H9 (cell line): ENCODE measurements at regions not wholly inside any gene's neighbourhood (a gene's known extent, or its start where the extent isn't known, plus 50 kb on each side); places are given as distances from the start of the nearest gene placed in this dataset.

Source experiments
- DNase-seq: peaks from one replicate; pipeline ENCODE4 v3.0.0-alpha.2; 2017
- H2AFZ ChIP-seq: one replicate; pipeline ENCODE4 v1.6.1; 2013; ENCODE audit warnings: mild to moderate bottlenecking, low read length, control low read depth, moderate library complexity
- H2AK5ac ChIP-seq: 2 replicates; pipeline ENCODE4 v1.6.1; 2013; ENCODE audit warnings: low read length, control low read depth, mixed read lengths; ENCODE audit not compliant: insufficient read length
- H2BK120ac ChIP-seq: one replicate; pipeline ENCODE4 v1.6.1; 2013; ENCODE audit warnings: low read depth, mild to moderate bottlenecking, low read length, control low read depth, inconsistent platforms; ENCODE audit not compliant: poor library complexity, severe bottlenecking
- H2BK12ac ChIP-seq: 2 replicates; pipeline ENCODE4 v1.6.1; 2013; ENCODE audit warnings: low read length, control low read depth, mixed read lengths, low read depth; ENCODE audit not compliant: insufficient read length
- H2BK15ac ChIP-seq: 2 replicates; pipeline ENCODE4 v1.6.1; 2013; ENCODE audit warnings: low read depth, low read length, control low read depth
- H2BK20ac ChIP-seq: one replicate; pipeline ENCODE4 v1.6.1; 2013; ENCODE audit warnings: low read depth, mild to moderate bottlenecking, low read length, control low read depth, inconsistent platforms; ENCODE audit not compliant: poor library complexity, severe bottlenecking
- H2BK5ac ChIP-seq: 2 replicates; pipeline ENCODE4 v1.6.1; 2013; ENCODE audit warnings: low read length, control low read depth, mixed read lengths; ENCODE audit not compliant: insufficient read length
- H3K14ac ChIP-seq: 2 replicates; pipeline ENCODE4 v1.6.1; 2013; ENCODE audit warnings: low read length, control low read depth; ENCODE audit not compliant: insufficient read depth
- H3K18ac ChIP-seq: 2 replicates; pipeline ENCODE4 v1.6.1; 2013; ENCODE audit warnings: low read depth, mild to moderate bottlenecking, mixed read lengths, low read length, control low read depth; ENCODE audit not compliant: insufficient read length
- H3K23ac ChIP-seq: 2 replicates; pipeline ENCODE4 v1.6.1; 2013; ENCODE audit warnings: low read length, control low read depth, mixed read lengths, low read depth; ENCODE audit not compliant: insufficient read length
- H3K23me2 ChIP-seq: 2 replicates; pipeline ENCODE4 v1.6.1; 2013; ENCODE audit warnings: low read depth, mild to moderate bottlenecking, mixed read lengths, low read length, control low read depth; ENCODE audit not compliant: insufficient read length, poor library complexity, severe bottlenecking
- H3K27ac ChIP-seq: 2 replicates; pipeline ENCODE4 v1.5.1; 2013; ENCODE audit warnings: low read length, control low read depth, mixed read lengths, low read depth; ENCODE audit not compliant: insufficient read length
- H3K27me3 ChIP-seq: 2 replicates; pipeline ENCODE4 v1.6.1; 2013; ENCODE audit warnings: low read length, control low read depth, inconsistent platforms; ENCODE audit not compliant: insufficient read depth
- H3K4ac ChIP-seq: 2 replicates; pipeline ENCODE4 v1.6.1; 2013; ENCODE audit warnings: low read depth, mild to moderate bottlenecking, control low read depth, inconsistent platforms, low read length, moderate library complexity
- H3K4me1 ChIP-seq: 2 replicates; pipeline ENCODE4 v1.6.1; 2013; ENCODE audit warnings: low read length, control low read depth, inconsistent platforms; ENCODE audit not compliant: insufficient read depth
- H3K4me2 ChIP-seq: 2 replicates; pipeline ENCODE4 v1.6.1; 2013; ENCODE audit warnings: low read length, control low read depth, mixed read lengths; ENCODE audit not compliant: insufficient read length, insufficient read depth
- H3K56ac ChIP-seq: 2 replicates; pipeline ENCODE4 v1.6.1; 2013; ENCODE audit warnings: low read depth, mild to moderate bottlenecking, mixed read lengths, low read length, control low read depth; ENCODE audit not compliant: insufficient read length
- H3K79me1 ChIP-seq: 2 replicates; pipeline ENCODE4 v1.6.1; 2013; ENCODE audit warnings: low read depth, mild to moderate bottlenecking, moderate library complexity, low read length, control low read depth, inconsistent platforms; ENCODE audit not compliant: insufficient read depth, poor library complexity, severe bottlenecking
- H3K79me2 ChIP-seq: 2 replicates; pipeline ENCODE4 v1.6.1; 2013; ENCODE audit warnings: low read length, control low read depth, inconsistent platforms; ENCODE audit not compliant: insufficient read depth
- H3K9ac ChIP-seq: 2 replicates; pipeline ENCODE4 v1.6.1; 2013; ENCODE audit warnings: low read length, control low read depth, mixed read lengths; ENCODE audit not compliant: insufficient read length; ENCODE audit errors: extremely low read depth
- H3K9me3 ChIP-seq: one replicate; pipeline ENCODE4 v1.6.1; 2013; ENCODE audit warnings: low read depth, low read length, inconsistent platforms; ENCODE audit not compliant: control insufficient read depth
- H3T11ph ChIP-seq: one replicate; pipeline ENCODE4 v1.6.1; 2013; ENCODE audit warnings: mild to moderate bottlenecking, low read length, control low read depth, inconsistent platforms
- H4K20me1 ChIP-seq: one replicate; pipeline ENCODE4 v1.6.1; 2013; ENCODE audit not compliant: control insufficient read depth, insufficient read length, insufficient read depth
- H4K5ac ChIP-seq: 2 replicates; pipeline ENCODE4 v1.6.1; 2013; ENCODE audit warnings: low read depth, mild to moderate bottlenecking, mixed read lengths, low read length, control low read depth; ENCODE audit not compliant: insufficient read length
- H4K8ac ChIP-seq: replicated peaks from 2 replicates; pipeline ENCODE4 v1.6.1; 2013; ENCODE audit warnings: low read length, control low read depth, mixed read lengths, low read depth; ENCODE audit not compliant: insufficient read length
- H4K91ac ChIP-seq: 2 replicates; pipeline ENCODE4 v1.6.1; 2013; ENCODE audit warnings: low read depth, mild to moderate bottlenecking, moderate library complexity, mixed read lengths, low read length, control low read depth; ENCODE audit not compliant: insufficient read length
- H3K27ac Mint-ChIP-seq, 3 experiments: 2 replicates in 2 of 3; 3 replicates in 1 of 3; pipeline ENCODE4 v1.8.0; 2020 to 2021; ENCODE audit warnings: mixed read lengths in 3 of 3, mild to moderate bottlenecking in 1 of 3, moderate library complexity in 1 of 3
- H3K27me3 Mint-ChIP-seq: 2 replicates; pipeline ENCODE4 v1.8.0; 2021; ENCODE audit warnings: low read depth, mild to moderate bottlenecking, moderate library complexity, mixed read lengths
- H3K36me3 Mint-ChIP-seq, 3 experiments: 2 replicates in 2 of 3; 3 replicates in 1 of 3; pipeline ENCODE4 v1.8.0; 2020 to 2021; ENCODE audit warnings: low read depth in 3 of 3, mixed read lengths in 3 of 3; ENCODE audit not compliant: insufficient read depth in 1 of 3
- H3K4me1 Mint-ChIP-seq, 2 experiments: 2 replicates each; pipeline ENCODE4 v1.8.0; 2020; ENCODE audit warnings: mixed read lengths in 2 of 2
- H3K4me3 Mint-ChIP-seq, 2 experiments: 2 replicates in 1 of 2; 3 replicates in 1 of 2; pipeline ENCODE4 v1.8.0; 2020 to 2021; ENCODE audit warnings: mild to moderate bottlenecking in 2 of 2, mixed read lengths in 2 of 2, moderate library complexity in 1 of 2
- H3K9me3 Mint-ChIP-seq, 2 experiments: 2 replicates in 1 of 2; 3 replicates in 1 of 2; pipeline ENCODE4 v1.8.0; 2020; ENCODE audit warnings: mild to moderate bottlenecking in 2 of 2, mixed read lengths in 2 of 2, moderate library complexity in 1 of 2
- CTCF ChIP-seq: fragments of 200-600 bp; sonication (generic); conservative IDR thresholded peaks from 3 replicates; pipeline ENCODE4 v1.8.0; 2021; ENCODE audit warnings: antibody characterized with exemption, mild to moderate bottlenecking
- WGBS: extraction: QIAGEN DNeasy Blood & Tissue Kit; methylation state at CpG from one replicate; pipeline ENCODE4 v1.1.7; 2013; ENCODE audit warnings: missing lambda C conversion rate, low lambda C conversion rate, mixed read lengths; ENCODE audit not compliant: insufficient read length; ENCODE audit errors: extremely low coverage; 5-methylcytosine and 5-hydroxymethylcytosine counted together

- Mint-ChIP-seq H3K9me3 (no peaks in the 10 kb centered on the region), H3K4me1 (0 out of 4 replicates have a peak, but pooled peaks cover 0 to 4% of the 10 kb centered on the region in 2 experiments)
- H3K4me1 ChIP-seq, result no peaks in the 10 kb centered on the region
Measured at GRCh38 chr5:15375559-15375958, 124.4 kb upstream of the FBXL7 start.

More at GRCh38 chr5:15375559-15375958, 124.4 kb upstream of the FBXL7 start:
- Mint-ChIP-seq H3K27me3 (peaks cover 2% of the 10 kb centered on the region), H3K4me3 (no peak overlapping the region), H3K36me3 (no peaks in the 10 kb centered on the region), H3K27ac (no peak overlapping the region)
- no CpG with 5 or more reads among the region's 1 CpG for WGBS
- H3K18ac ChIP-seq, result no peak overlapping the region
- no peaks in the 10 kb centered on the region for H3K23me2 ChIP-seq
- no peak overlapping the region for H3T11ph ChIP-seq
- no peaks in the 10 kb centered on the region for H3K27me3 ChIP-seq
- H3K14ac ChIP-seq, result no peak overlapping the region
- H2BK12ac ChIP-seq, result no peak overlapping the region
- H3K79me2 ChIP-seq, result no peaks in the 10 kb centered on the region
- no peak overlapping the region for H4K5ac ChIP-seq
- no peak overlapping the region for H4K91ac ChIP-seq
- H3K56ac ChIP-seq, result no peak overlapping the region
- H2BK120ac ChIP-seq, result no peak overlapping the region
- DNase-seq, result no peak
- H3K4ac ChIP-seq, result no peak overlapping the region
- no peaks in the 10 kb centered on the region for H3K79me1 ChIP-seq
- no peak overlapping the region for H4K8ac ChIP-seq
- H2AK5ac ChIP-seq, result no peak overlapping the region
- no peak for TF ChIP-seq CTCF
- H2AFZ ChIP-seq, result no peak overlapping the region
- no peaks in the 10 kb centered on the region for H3K9me3 ChIP-seq
- H2BK15ac ChIP-seq, result no peak overlapping the region
- no peak overlapping the region for H2BK5ac ChIP-seq
- H4K20me1 ChIP-seq, result no peaks in the 10 kb centered on the region
- H2BK20ac ChIP-seq, result no peak overlapping the region
- no peak overlapping the region for H3K9ac ChIP-seq
- no peak overlapping the region for H3K27ac ChIP-seq
- no peak overlapping the region for H3K23ac ChIP-seq
- H3K4me2 ChIP-seq, result no peak overlapping the region
